ENCODE measurements at regions not wholly inside any gene's neighbourhood (a gene's known extent, or its start where the extent isn't known, plus 50 kb on each side); places are given as distances from the start of the nearest gene placed in this dataset.
"Not testable (repeated sequence)": the region's sequence is repeated elsewhere in the genome, so short reads cannot be mapped to it uniquely, and the experiment has no call there.

DNA sequence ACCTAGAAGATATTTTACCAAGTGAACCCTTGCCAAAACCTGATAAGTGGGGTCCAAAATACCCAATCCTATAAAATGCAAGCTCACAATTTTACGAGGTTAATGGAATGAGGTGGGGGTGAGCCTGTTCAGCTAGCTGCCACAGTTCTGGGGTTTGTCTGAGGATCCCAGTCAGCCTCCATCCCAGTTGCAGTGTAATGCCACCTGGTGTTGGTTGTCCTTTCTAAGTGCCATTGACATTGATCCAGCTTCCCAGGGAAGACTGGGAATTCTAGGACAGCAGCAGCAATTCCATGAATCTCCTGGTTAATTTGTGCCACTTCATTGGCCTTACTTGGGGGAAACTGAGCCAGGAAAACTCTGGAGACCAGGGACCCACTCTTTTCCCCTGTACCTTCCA is 298.3 kb downstream of the RWDD3 start:
- Histone ChIP-seq H3K4me1 (ENCODE audit: control insufficient read depth in 2 of 2, insufficient read depth in 2 of 2, low read length in 1 of 2) (no peaks in the 10 kb centered on the region), H3K27ac (ENCODE audit: low read depth in 2 of 2, low read length in 1 of 2) (no peak overlapping the region), H3K9me3 (ENCODE audit: control insufficient read depth in 2 of 2, insufficient read depth in 1 of 2, low read depth in 1 of 2, low read length in 1 of 2) (no peaks in the 10 kb centered on the region), H3K27me3 (ENCODE audit: control insufficient read depth in 1 of 2, insufficient read depth in 2 of 2, low read length in 2 of 2) (no peaks in the 10 kb centered on the region), H3K36me3 (ENCODE audit: control insufficient read depth in 2 of 2, insufficient read depth in 2 of 2, low read length in 1 of 2) (no peaks in the 10 kb centered on the region), H3K4me3 (ENCODE audit: low read depth in 1 of 2, low read length in 2 of 2) (no peak overlapping the region)
- 42 to 69% methylated on average over 1 of the region's 1 CpG for WGBS, 2 donors

DNA sequence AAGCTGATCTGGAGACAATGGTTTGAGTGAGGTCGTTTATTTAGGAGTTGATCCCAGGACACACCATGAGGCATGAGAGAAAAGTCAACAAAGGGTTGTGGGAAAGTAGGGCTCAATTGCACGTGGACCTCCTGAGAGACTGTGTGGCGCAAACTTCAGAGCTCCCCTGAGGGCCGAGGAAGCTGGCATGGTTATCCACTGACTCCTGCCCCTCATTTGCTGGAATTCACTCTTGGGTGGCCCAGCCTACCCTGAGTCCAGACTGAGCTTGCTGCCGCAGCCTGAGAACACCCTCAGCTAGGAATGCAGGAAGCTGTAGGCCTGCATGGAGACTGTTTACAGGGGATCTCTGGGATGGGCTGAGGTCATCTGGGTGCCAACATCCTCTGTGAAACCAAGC is 301.0 kb downstream of the RWDD3 start:
- Histone ChIP-seq H3K36me3 (ENCODE audit: control insufficient read depth in 2 of 2, insufficient read depth in 2 of 2, low read length in 1 of 2) (no peaks in the 10 kb centered on the region), H3K27ac (ENCODE audit: low read depth in 2 of 2, low read length in 1 of 2) (no peak overlapping the region), H3K4me3 (ENCODE audit: low read depth in 1 of 2, low read length in 2 of 2) (no peak overlapping the region), H3K4me1 (ENCODE audit: control insufficient read depth in 2 of 2, insufficient read depth in 2 of 2, low read length in 1 of 2) (no peaks in the 10 kb centered on the region), H3K27me3 (ENCODE audit: control insufficient read depth in 1 of 2, insufficient read depth in 2 of 2, low read length in 2 of 2) (no peaks in the 10 kb centered on the region), H3K9me3 (ENCODE audit: control insufficient read depth in 2 of 2, insufficient read depth in 1 of 2, low read depth in 1 of 2, low read length in 1 of 2) (no peaks in the 10 kb centered on the region)
- 47 to 65% methylated on average over 5 of the region's 5 CpGs for WGBS, 2 donors

DNA sequence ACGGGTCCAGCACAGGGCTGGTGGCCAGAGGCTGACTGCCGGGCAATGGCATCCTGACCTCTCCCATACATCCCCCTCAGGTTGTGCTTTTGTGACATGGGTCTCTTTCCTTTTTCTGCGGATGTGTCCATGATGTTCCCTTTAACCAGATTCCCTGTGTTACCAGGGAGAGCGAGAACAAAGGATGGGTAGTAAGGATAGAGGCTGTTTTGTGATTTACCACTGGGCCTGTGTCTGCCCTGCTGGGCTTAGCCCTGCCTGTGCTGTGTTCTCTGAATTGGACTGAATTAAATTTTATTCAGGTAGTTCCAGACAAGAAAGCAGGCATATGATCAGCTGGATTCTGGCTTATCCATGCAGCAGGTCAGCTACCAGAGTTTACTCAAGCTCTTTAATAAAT is 301.6 kb downstream of the RWDD3 start:
- Histone ChIP-seq H3K27me3 (ENCODE audit: control insufficient read depth in 1 of 2, insufficient read depth in 2 of 2, low read length in 2 of 2) (no peaks in the 10 kb centered on the region), H3K27ac (ENCODE audit: low read depth in 2 of 2, low read length in 1 of 2) (no peak overlapping the region), H3K36me3 (ENCODE audit: control insufficient read depth in 2 of 2, insufficient read depth in 2 of 2, low read length in 1 of 2) (no peaks in the 10 kb centered on the region), H3K9me3 (ENCODE audit: control insufficient read depth in 2 of 2, insufficient read depth in 1 of 2, low read depth in 1 of 2, low read length in 1 of 2) (no peaks in the 10 kb centered on the region), H3K4me3 (ENCODE audit: low read depth in 1 of 2, low read length in 2 of 2) (no peak overlapping the region), H3K4me1 (ENCODE audit: control insufficient read depth in 2 of 2, insufficient read depth in 2 of 2, low read length in 1 of 2) (no peaks in the 10 kb centered on the region)
- 83 to 91% methylated on average over 4 of the region's 4 CpGs for WGBS, 2 donors

DNA sequence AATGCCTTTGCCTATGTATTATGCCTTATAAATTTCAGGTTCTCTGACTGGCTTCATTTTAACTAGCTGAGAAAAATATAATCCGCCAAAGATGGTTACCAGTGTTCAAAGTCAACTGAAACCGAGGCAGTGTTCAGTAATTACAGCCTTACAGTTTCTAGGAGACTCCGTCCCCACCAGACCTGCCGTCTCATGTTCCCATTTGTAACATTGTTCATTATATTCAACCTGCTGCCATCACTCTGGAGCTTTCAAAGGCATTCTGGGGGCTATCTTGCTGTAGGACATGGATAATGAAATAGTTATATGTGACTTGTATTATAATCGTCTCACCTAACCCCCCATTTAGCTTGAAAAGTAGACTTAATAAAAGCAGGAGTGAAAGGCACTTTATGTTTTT is 302.5 kb downstream of the RWDD3 start:
- Histone ChIP-seq H3K4me1 (ENCODE audit: control insufficient read depth in 2 of 2, insufficient read depth in 2 of 2, low read length in 1 of 2) (no peaks in the 10 kb centered on the region), H3K36me3 (ENCODE audit: control insufficient read depth in 2 of 2, insufficient read depth in 2 of 2, low read length in 1 of 2) (no peaks in the 10 kb centered on the region), H3K27ac (ENCODE audit: low read depth in 2 of 2, low read length in 1 of 2) (no peak overlapping the region), H3K9me3 (ENCODE audit: control insufficient read depth in 2 of 2, insufficient read depth in 1 of 2, low read depth in 1 of 2, low read length in 1 of 2) (no peaks in the 10 kb centered on the region), H3K4me3 (ENCODE audit: low read depth in 1 of 2, low read length in 2 of 2) (no peak overlapping the region), H3K27me3 (ENCODE audit: control insufficient read depth in 1 of 2, insufficient read depth in 2 of 2, low read length in 2 of 2) (no peaks in the 10 kb centered on the region)
- WGBS, 2 donors = 86% methylated on average over 5 of the region's 5 CpGs

DNA sequence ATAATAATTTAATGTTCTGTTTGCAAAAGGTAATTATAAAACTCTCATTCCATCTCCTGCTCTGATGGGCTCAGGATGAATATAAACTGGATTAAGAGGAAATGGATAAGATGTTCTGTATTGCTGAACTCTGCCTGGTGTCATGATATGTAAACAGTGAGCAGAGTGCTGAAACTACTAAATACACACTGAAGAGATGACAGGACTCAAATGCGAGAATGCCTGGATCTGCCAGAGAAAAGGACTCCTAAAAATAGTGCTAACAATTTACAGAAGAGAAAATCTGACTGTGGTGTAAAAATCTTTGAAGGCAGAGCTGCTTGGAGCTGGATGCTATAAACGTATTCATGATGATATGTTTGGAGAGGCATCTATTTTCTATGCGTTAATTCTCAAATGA is 303.2 kb downstream of the RWDD3 start:
- H3K9me3 ChIP-seq (ENCODE audit: control insufficient read depth in 2 of 2, insufficient read depth in 1 of 2, low read depth in 1 of 2, low read length in 1 of 2) = no peaks in the 10 kb centered on the region
- H3K4me3 ChIP-seq (ENCODE audit: low read depth in 1 of 2, low read length in 2 of 2) = no peak overlapping the region
- no peak overlapping the region for H3K27ac ChIP-seq (ENCODE audit: low read depth in 2 of 2, low read length in 1 of 2)
- H3K4me1 ChIP-seq (ENCODE audit: control insufficient read depth in 2 of 2, insufficient read depth in 2 of 2, low read length in 1 of 2) = no peaks in the 10 kb centered on the region
- no peaks in the 10 kb centered on the region for H3K36me3 ChIP-seq (ENCODE audit: control insufficient read depth in 2 of 2, insufficient read depth in 2 of 2, low read length in 1 of 2)
- no peaks in the 10 kb centered on the region for H3K27me3 ChIP-seq (ENCODE audit: control insufficient read depth in 1 of 2, insufficient read depth in 2 of 2, low read length in 2 of 2)
- 60 to 67% methylated on average over 3 of the region's 3 CpGs for WGBS, 2 donors

DNA sequence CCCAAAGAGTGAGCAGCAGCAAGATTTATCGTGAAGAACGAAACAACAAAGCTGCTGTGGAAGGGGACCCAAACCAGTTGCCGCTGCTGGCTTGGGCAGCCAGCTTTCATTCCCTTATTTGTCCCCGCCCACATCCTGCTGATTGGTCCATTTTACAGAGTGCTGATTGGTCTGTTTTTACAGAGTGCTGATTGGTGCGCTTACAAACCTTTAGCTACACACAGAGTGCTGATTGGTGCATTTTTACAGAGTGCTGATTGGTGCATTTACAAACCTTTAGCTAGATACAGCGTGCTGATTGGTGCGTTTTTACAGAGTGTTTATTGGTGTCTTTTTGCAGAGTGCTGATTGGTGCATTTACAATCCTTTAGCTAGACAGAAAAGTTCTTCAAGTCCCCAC is 304.2 kb downstream of the RWDD3 start:
- H3K27me3 ChIP-seq (ENCODE audit: control insufficient read depth in 1 of 2, insufficient read depth in 2 of 2, low read length in 2 of 2); H3K27ac ChIP-seq (ENCODE audit: low read depth in 2 of 2, low read length in 1 of 2); H3K4me1 ChIP-seq (ENCODE audit: control insufficient read depth in 2 of 2, insufficient read depth in 2 of 2, low read length in 1 of 2); H3K4me3 ChIP-seq (ENCODE audit: low read depth in 1 of 2, low read length in 2 of 2); H3K36me3 ChIP-seq (ENCODE audit: control insufficient read depth in 2 of 2, insufficient read depth in 2 of 2, low read length in 1 of 2); H3K9me3 ChIP-seq (ENCODE audit: control insufficient read depth in 2 of 2, insufficient read depth in 1 of 2, low read depth in 1 of 2, low read length in 1 of 2): not testable (repeated sequence)
- WGBS, 2 donors = 92 to 94% methylated on average over 7 of the region's 7 CpGs

DNA sequence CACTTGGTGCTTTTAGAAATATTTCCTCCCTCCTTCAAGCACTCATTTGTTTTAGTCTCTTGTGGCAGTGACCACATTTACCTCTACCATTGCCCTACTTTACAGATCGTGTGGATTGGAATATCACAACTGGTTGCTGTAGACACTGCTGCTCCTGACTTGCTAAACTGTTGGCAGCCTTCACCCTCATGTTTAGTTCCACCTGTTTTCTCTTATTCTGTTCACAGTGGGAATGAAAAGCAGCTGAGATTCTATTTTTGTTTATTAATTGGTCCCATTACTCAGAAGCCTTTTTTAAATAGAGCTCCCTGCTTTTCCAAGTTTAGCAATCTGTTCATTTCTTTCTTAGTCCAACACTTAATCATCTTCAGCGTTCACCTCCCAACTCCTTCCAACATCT is 308.9 kb downstream of the RWDD3 start:
- H3K4me3 ChIP-seq (ENCODE audit: low read depth in 1 of 2, low read length in 2 of 2) = no peak overlapping the region
- no peaks in the 10 kb centered on the region for H3K36me3 ChIP-seq (ENCODE audit: control insufficient read depth in 2 of 2, insufficient read depth in 2 of 2, low read length in 1 of 2)
- WGBS, 2 donors = 71 to 73% methylated on average over 2 of the region's 2 CpGs
- H3K9me3 ChIP-seq (ENCODE audit: control insufficient read depth in 2 of 2, insufficient read depth in 1 of 2, low read depth in 1 of 2, low read length in 1 of 2) = no peaks in the 10 kb centered on the region
- H3K4me1 ChIP-seq (ENCODE audit: control insufficient read depth in 2 of 2, insufficient read depth in 2 of 2, low read length in 1 of 2) = no peaks in the 10 kb centered on the region
- no peaks in the 10 kb centered on the region for H3K27me3 ChIP-seq (ENCODE audit: control insufficient read depth in 1 of 2, insufficient read depth in 2 of 2, low read length in 2 of 2)
- no peak overlapping the region for H3K27ac ChIP-seq (ENCODE audit: low read depth in 2 of 2, low read length in 1 of 2)

DNA sequence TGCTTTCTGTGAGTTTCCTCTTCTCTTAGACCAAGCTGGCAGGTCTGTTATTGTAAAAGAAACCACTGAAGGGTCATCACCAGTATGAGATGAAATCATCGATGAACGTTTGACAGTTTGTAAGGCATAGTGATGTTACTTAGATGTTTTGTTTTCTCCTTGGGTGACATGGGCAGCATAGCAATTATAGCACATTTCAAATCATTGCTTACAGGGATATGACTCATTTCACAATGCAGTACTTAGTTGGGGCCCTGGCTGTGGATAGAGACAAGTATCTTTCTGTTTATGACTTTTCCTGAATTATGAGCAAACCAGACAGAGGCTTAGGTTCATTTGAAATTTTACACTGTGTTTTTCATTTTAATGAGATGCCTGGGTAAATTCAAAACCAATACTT is 313.0 kb downstream of the RWDD3 start:
- no peak overlapping the region for H3K27ac ChIP-seq (ENCODE audit: low read depth in 2 of 2, low read length in 1 of 2)
- no peak overlapping the region for H3K4me3 ChIP-seq (ENCODE audit: low read depth in 1 of 2, low read length in 2 of 2)
- H3K36me3 ChIP-seq (ENCODE audit: control insufficient read depth in 2 of 2, insufficient read depth in 2 of 2, low read length in 1 of 2) = no peaks in the 10 kb centered on the region
- 70 to 73% methylated on average over 2 of the region's 2 CpGs for WGBS, 2 donors
- no peaks in the 10 kb centered on the region for H3K4me1 ChIP-seq (ENCODE audit: control insufficient read depth in 2 of 2, insufficient read depth in 2 of 2, low read length in 1 of 2)
- H3K9me3 ChIP-seq (ENCODE audit: control insufficient read depth in 2 of 2, insufficient read depth in 1 of 2, low read depth in 1 of 2, low read length in 1 of 2) = no peaks in the 10 kb centered on the region
- no peaks in the 10 kb centered on the region for H3K27me3 ChIP-seq (ENCODE audit: control insufficient read depth in 1 of 2, insufficient read depth in 2 of 2, low read length in 2 of 2)

DNA sequence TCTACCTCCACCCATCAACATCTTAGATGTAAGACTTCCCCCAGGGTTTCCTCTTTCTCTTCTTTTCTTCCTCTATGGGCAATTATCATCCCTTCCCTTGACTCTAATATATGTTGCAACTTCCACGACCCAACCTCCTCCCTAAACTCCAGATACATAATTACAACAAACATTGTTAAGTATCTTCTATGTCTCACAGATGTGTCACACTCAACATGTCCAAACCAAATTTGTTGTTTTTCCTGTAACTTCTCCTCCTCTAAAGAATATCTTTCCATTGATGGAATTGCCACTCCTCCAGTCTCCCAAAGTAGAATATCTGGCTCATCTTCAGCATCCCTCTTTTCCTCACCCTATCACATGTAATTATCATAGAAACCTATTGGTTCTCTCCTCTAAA is 314.2 kb downstream of the RWDD3 start:
- Histone ChIP-seq H3K27ac (ENCODE audit: low read depth in 2 of 2, low read length in 1 of 2) (no peak overlapping the region), H3K4me1 (ENCODE audit: control insufficient read depth in 2 of 2, insufficient read depth in 2 of 2, low read length in 1 of 2) (no peaks in the 10 kb centered on the region), H3K4me3 (ENCODE audit: low read depth in 1 of 2, low read length in 2 of 2) (no peak overlapping the region), H3K27me3 (ENCODE audit: control insufficient read depth in 1 of 2, insufficient read depth in 2 of 2, low read length in 2 of 2) (no peaks in the 10 kb centered on the region), H3K9me3 (ENCODE audit: control insufficient read depth in 2 of 2, insufficient read depth in 1 of 2, low read depth in 1 of 2, low read length in 1 of 2) (no peaks in the 10 kb centered on the region), H3K36me3 (ENCODE audit: control insufficient read depth in 2 of 2, insufficient read depth in 2 of 2, low read length in 1 of 2) (no peaks in the 10 kb centered on the region)
- WGBS, 2 donors = 42 to 52% methylated on average over 1 of the region's 1 CpG

DNA sequence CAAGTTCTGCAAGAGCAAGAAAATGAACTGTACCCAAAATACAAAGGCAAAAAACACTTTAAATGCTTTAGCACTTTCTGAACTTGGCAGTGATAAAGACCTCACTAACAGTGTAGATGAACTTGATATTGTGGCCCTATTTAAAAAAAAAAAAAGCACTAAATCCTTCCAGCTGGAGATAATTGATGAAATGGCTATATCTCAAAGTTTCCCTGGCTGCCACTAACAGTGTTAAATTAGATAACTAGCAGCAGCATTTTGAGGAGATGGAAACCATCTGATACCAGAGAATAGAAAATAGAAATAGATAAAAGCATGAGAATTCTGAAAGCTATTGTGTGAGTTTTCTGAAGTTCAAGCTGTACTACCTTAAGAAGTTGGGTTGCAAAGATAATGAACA is 317.2 kb downstream of the RWDD3 start:
- H3K9me3 ChIP-seq (ENCODE audit: control insufficient read depth in 2 of 2, insufficient read depth in 1 of 2, low read depth in 1 of 2, low read length in 1 of 2) = peaks cover 0 to under 1% of the 10 kb centered on the region in 2 donors
- no peaks in the 10 kb centered on the region for H3K36me3 ChIP-seq (ENCODE audit: control insufficient read depth in 2 of 2, insufficient read depth in 2 of 2, low read length in 1 of 2)
- H3K4me1 ChIP-seq (ENCODE audit: control insufficient read depth in 2 of 2, insufficient read depth in 2 of 2, low read length in 1 of 2) = no peaks in the 10 kb centered on the region
- no peak overlapping the region for H3K4me3 ChIP-seq (ENCODE audit: low read depth in 1 of 2, low read length in 2 of 2)
- H3K27ac ChIP-seq (ENCODE audit: low read depth in 2 of 2, low read length in 1 of 2) = no peak overlapping the region
- no peaks in the 10 kb centered on the region for H3K27me3 ChIP-seq (ENCODE audit: control insufficient read depth in 1 of 2, insufficient read depth in 2 of 2, low read length in 2 of 2)

Measured in esophagus (tissue), 2 donors.